HepG2 (cell line): ENCODE measurements at regions not wholly inside any gene's neighbourhood (a gene's known extent, or its start where the extent isn't known, plus 50 kb on each side); places are given as distances from the start of the nearest gene placed in this dataset.

Experiments
- REPIN1 ChIP-seq: sonication (generic); formaldehyde crosslinking; IDR thresholded peaks from 2 replicates; pipeline ENCODE4 v1.8.0; 2022; ENCODE audit warnings: missing genetic modification reagents, low read depth, mild to moderate bottlenecking, borderline replicate concordance
- ZNF350 ChIP-seq: sonication (generic); formaldehyde crosslinking; IDR thresholded peaks from 2 replicates; pipeline ENCODE4 v1.4.0; 2020; ENCODE audit warnings: mild to moderate bottlenecking, low read depth, missing genetic modification reagents, borderline replicate concordance
- TF ChIP-seq, protein P1 (sequence below): IDR thresholded peaks from 2 replicates; pipeline ENCODE4 v1.6.1; 2012; ENCODE audit warnings: low read depth, low read length, improper control_type of control experiment
- TF ChIP-seq, protein P2 (sequence below): sonication (generic); formaldehyde crosslinking; IDR thresholded peaks from 2 replicates; pipeline ENCODE4 v1.4.0; 2020; ENCODE audit warnings: low read depth, mild to moderate bottlenecking, missing genetic modification reagents
- TF ChIP-seq, protein P3 (sequence below), 2 experiments: sonication (generic) in 1 of 2; formaldehyde crosslinking in 1 of 2; IDR thresholded peaks; 2 replicates each; pipeline versions ENCODE4 v1.6.1 to v1.9.0; 2014 to 2022; ENCODE audit warnings: antibody characterized with exemption in 1 of 2, borderline replicate concordance in 1 of 2, inconsistent platforms in 1 of 2, low read depth in 1 of 2, missing genetic modification reagents in 1 of 2

- TF ChIP-seq, protein P1, sequence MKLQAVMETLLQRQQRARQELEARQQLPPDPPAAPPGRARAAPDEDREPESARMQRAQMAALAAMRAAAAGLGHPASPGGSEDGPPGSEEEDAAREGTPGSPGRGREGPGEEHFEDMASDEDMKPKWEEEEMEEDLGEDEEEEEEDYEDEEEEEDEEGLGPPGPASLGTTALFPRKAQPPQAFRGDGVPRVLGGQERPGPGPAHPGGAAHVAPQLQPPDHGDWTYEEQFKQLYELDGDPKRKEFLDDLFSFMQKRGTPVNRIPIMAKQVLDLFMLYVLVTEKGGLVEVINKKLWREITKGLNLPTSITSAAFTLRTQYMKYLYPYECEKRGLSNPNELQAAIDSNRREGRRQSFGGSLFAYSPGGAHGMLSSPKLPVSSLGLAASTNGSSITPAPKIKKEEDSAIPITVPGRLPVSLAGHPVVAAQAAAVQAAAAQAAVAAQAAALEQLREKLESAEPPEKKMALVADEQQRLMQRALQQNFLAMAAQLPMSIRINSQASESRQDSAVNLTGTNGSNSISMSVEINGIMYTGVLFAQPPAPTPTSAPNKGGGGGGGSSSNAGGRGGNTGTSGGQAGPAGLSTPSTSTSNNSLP, result no peak
- TF ChIP-seq ZNF350 (CRISPR knock-in tag) (no peak), REPIN1 (CRISPR knock-in tag) (no peak)
- TF ChIP-seq, protein P2, sequence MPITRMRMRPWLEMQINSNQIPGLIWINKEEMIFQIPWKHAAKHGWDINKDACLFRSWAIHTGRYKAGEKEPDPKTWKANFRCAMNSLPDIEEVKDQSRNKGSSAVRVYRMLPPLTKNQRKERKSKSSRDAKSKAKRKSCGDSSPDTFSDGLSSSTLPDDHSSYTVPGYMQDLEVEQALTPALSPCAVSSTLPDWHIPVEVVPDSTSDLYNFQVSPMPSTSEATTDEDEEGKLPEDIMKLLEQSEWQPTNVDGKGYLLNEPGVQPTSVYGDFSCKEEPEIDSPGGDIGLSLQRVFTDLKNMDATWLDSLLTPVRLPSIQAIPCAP (CRISPR knock-in tag), result no peak
- TF ChIP-seq, protein P3, sequence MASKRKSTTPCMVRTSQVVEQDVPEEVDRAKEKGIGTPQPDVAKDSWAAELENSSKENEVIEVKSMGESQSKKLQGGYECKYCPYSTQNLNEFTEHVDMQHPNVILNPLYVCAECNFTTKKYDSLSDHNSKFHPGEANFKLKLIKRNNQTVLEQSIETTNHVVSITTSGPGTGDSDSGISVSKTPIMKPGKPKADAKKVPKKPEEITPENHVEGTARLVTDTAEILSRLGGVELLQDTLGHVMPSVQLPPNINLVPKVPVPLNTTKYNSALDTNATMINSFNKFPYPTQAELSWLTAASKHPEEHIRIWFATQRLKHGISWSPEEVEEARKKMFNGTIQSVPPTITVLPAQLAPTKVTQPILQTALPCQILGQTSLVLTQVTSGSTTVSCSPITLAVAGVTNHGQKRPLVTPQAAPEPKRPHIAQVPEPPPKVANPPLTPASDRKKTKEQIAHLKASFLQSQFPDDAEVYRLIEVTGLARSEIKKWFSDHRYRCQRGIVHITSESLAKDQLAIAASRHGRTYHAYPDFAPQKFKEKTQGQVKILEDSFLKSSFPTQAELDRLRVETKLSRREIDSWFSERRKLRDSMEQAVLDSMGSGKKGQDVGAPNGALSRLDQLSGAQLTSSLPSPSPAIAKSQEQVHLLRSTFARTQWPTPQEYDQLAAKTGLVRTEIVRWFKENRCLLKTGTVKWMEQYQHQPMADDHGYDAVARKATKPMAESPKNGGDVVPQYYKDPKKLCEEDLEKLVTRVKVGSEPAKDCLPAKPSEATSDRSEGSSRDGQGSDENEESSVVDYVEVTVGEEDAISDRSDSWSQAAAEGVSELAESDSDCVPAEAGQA (IDR thresholded peaks at IDR 0.05; ENCODE audit: low read depth), result no peak
- TF ChIP-seq, protein P3 (CRISPR knock-in tag; IDR thresholded peaks at IDR 0.05; ENCODE audit: borderline replicate concordance), result no peak
These were observed 310.0 kb upstream of the SPTLC3 start (continued) for GRCh38 chr20:12698817-12699216.
